KMS-11 (cell line): ENCODE measurements at regions not wholly inside any gene's neighbourhood (a gene's known extent, or its start where the extent isn't known, plus 50 kb on each side); places are given as distances from the start of the nearest gene placed in this dataset.

ENCODE experiments used
- H2AFZ ChIP-seq: fragments of 200-600 bp; sonication (generic); 2 replicates; pipeline ENCODE4 v1.6.1; 2016; ENCODE audit warnings: antibody characterized with exemption, mixed run types, low read depth
- H3K27ac ChIP-seq: fragments of 200-600 bp; sonication (generic); 2 replicates; pipeline ENCODE4 v1.6.1; 2016; ENCODE audit warnings: mild to moderate bottlenecking, mixed run types
- H3K27me3 ChIP-seq: fragments of 200-600 bp; sonication (generic); 2 replicates; pipeline ENCODE4 v1.6.1; 2017; ENCODE audit warnings: mild to moderate bottlenecking, low read depth, mixed run types, moderate library complexity; ENCODE audit not compliant: insufficient read depth
- H3K36me3 ChIP-seq: fragments of 200-600 bp; sonication (generic); 2 replicates; pipeline ENCODE4 v1.6.1; 2017; ENCODE audit warnings: mild to moderate bottlenecking, mixed run types; ENCODE audit not compliant: insufficient read depth
- H3K4me1 ChIP-seq: fragments of 200-600 bp; sonication (generic); 2 replicates; pipeline ENCODE4 v1.6.1; 2016; ENCODE audit warnings: mild to moderate bottlenecking, low read depth, mixed run types; ENCODE audit not compliant: poor library complexity, severe bottlenecking
- H3K4me2 ChIP-seq: fragments of 200-600 bp; sonication (generic); 2 replicates; pipeline ENCODE4 v1.7.0; 2016; ENCODE audit warnings: mild to moderate bottlenecking, mixed run types
- H3K4me3 ChIP-seq: fragments of 200-600 bp; sonication (generic); IDR thresholded peaks from 2 replicates; pipeline ENCODE4 v1.6.1; 2017; ENCODE audit warnings: low read depth, low read length, mixed read lengths; ENCODE audit not compliant: insufficient read depth
- H3K79me2 ChIP-seq: fragments of 200-600 bp; sonication (generic); 2 replicates; pipeline ENCODE4 v1.6.1; 2016; ENCODE audit warnings: low read depth, mixed run types; ENCODE audit not compliant: insufficient read depth
- H3K9ac ChIP-seq: fragments of 200-600 bp; sonication (generic); 2 replicates; pipeline ENCODE4 v1.6.1; 2016; ENCODE audit warnings: mild to moderate bottlenecking, mixed run types
- H4K20me1 ChIP-seq: fragments of 200-600 bp; sonication (generic); 2 replicates; pipeline ENCODE4 v1.6.1; 2016; ENCODE audit warnings: mild to moderate bottlenecking, mixed run types; ENCODE audit not compliant: insufficient read depth
- TF ChIP-seq, protein P1 (sequence below): fragments of 200-600 bp; sonication (generic); conservative IDR thresholded peaks from 2 replicates; pipeline ENCODE4 v1.6.1; 2017; ENCODE audit warnings: low read depth, mild to moderate bottlenecking, antibody characterized with exemption, low read length, moderate library complexity, mixed read lengths

DNA sequence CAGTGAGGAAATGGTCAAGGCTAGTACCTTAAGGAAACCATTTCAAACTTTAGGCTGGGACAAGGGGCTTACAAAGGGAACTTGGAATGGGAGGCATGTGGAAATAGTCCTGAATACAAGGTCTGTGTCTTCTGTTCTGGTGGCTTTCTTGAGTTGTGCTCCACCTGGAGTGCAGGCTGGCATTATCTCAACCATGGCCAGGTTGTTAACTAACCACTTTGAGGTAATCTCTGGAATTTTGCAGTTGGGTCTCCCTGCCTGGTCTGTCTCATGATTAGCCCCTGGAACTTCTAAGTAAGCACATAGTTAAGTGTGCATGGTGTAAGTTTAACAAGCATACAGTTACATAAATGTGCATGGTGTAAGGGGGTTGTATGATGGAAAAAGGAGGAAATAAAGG is 77.5 kb downstream of the PCDH18 start:
- H2AFZ ChIP-seq: no peak overlapping the region
- H3K9ac ChIP-seq: no peak overlapping the region
- H3K27me3 ChIP-seq: no peaks in the 10 kb centered on the region
- TF ChIP-seq, protein P1, sequence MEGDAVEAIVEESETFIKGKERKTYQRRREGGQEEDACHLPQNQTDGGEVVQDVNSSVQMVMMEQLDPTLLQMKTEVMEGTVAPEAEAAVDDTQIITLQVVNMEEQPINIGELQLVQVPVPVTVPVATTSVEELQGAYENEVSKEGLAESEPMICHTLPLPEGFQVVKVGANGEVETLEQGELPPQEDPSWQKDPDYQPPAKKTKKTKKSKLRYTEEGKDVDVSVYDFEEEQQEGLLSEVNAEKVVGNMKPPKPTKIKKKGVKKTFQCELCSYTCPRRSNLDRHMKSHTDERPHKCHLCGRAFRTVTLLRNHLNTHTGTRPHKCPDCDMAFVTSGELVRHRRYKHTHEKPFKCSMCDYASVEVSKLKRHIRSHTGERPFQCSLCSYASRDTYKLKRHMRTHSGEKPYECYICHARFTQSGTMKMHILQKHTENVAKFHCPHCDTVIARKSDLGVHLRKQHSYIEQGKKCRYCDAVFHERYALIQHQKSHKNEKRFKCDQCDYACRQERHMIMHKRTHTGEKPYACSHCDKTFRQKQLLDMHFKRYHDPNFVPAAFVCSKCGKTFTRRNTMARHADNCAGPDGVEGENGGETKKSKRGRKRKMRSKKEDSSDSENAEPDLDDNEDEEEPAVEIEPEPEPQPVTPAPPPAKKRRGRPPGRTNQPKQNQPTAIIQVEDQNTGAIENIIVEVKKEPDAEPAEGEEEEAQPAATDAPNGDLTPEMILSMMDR: no peak
- no peak overlapping the region for H3K27ac ChIP-seq
- no peaks in the 10 kb centered on the region for H3K79me2 ChIP-seq
- H3K4me3 ChIP-seq: no peak overlapping the region
- no peaks in the 10 kb centered on the region for H3K36me3 ChIP-seq
- no peaks in the 10 kb centered on the region for H3K4me1 ChIP-seq
- H4K20me1 ChIP-seq: no peaks in the 10 kb centered on the region
- no peak overlapping the region for H3K4me2 ChIP-seq

DNA sequence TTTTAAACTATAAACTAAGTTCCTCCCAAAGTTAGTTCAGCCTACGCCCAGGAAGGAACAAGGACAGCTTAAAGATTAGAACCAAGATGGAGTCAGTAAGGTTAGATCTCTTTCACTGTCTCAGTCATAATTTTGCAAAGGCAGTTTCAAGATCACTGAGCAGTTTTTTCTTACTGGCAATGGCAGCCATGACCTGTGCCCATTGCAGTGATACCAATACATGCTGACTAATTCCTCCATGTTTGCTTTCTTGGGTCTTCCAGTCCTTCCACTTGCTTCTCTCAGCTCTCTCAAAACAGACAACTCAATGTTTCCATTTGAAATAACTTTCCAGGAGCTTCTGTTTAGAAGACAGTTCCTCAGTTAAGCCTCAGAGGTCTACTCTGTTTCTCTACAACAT is 79.5 kb downstream of the PCDH18 start:
- H3K27ac ChIP-seq: no peak overlapping the region
- no peaks in the 10 kb centered on the region for H3K27me3 ChIP-seq
- no peaks in the 10 kb centered on the region for H3K79me2 ChIP-seq
- H3K9ac ChIP-seq: no peak overlapping the region
- no peaks in the 10 kb centered on the region for H4K20me1 ChIP-seq
- no peaks in the 10 kb centered on the region for H3K4me1 ChIP-seq
- no peaks in the 10 kb centered on the region for H3K36me3 ChIP-seq
- H2AFZ ChIP-seq: no peak overlapping the region
- no peak overlapping the region for H3K4me2 ChIP-seq
- H3K4me3 ChIP-seq: no peak overlapping the region
- TF ChIP-seq, protein P1: no peak

DNA sequence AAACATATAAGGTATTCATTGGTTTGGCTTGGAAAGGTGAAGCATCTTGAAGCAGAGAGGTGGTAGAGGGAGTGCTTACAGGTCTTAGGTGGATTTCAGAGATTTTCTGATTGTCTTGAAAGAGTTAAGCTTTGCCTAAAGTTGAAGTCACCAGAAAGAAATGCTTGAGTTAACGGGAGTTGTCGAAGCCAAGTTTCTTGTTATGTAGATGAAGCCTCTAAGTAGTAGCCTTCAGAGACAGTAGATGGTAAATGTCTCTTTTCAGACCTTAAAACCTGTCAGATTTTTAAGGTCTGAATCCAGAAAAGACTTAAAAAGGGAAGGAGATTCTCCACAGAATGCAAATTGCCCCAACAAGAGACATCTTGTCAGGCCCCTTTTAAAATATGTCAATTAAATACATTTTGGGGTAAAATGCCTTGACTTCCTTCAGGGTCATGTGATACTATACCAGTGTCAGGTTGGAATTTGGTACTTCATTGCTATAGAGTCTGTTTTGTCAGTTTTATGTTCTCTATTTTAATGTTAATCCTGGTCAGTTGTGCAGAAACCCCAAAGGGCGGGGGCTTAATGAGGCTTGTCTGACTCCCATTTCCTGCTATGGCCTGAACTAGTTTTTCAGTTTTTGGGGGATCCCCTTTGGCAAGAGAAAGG is 81.0 kb downstream of the PCDH18 start:
- no peak overlapping the region for H3K4me3 ChIP-seq
- no peaks in the 10 kb centered on the region for H3K36me3 ChIP-seq
- H3K27ac ChIP-seq: no peak overlapping the region
- no peak overlapping the region for H3K4me2 ChIP-seq
- TF ChIP-seq, protein P1: no peak
- H3K9ac ChIP-seq: no peak overlapping the region
- no peaks in the 10 kb centered on the region for H4K20me1 ChIP-seq
- no peaks in the 10 kb centered on the region for H3K79me2 ChIP-seq
- H2AFZ ChIP-seq: no peak overlapping the region
- H3K27me3 ChIP-seq: no peaks in the 10 kb centered on the region
- no peaks in the 10 kb centered on the region for H3K4me1 ChIP-seq

DNA sequence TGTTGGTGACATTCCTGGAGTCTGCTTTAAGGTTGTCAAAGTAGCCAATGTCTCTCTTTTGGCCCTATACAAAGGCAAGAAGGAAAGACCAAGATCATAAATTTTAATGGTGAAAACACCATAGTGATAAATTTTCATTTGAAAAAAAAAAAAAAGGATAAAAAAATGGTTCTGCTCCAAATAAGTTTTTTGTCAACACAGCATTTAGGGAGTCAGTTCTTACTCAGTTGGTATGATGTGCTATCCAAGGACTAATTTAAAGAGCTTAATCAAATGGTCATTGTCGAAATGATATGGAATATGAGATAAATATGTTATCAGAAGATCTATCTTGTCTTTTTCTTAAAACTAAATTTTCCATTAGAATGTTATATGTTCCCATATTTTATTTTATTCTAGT is 83.9 kb downstream of the PCDH18 start:
- Histone ChIP-seq H3K4me1 (no peaks in the 10 kb centered on the region), H3K27ac (no peak overlapping the region), H4K20me1 (no peaks in the 10 kb centered on the region), H3K36me3 (no peaks in the 10 kb centered on the region), H3K27me3 (no peaks in the 10 kb centered on the region), H3K4me3 (no peak overlapping the region), H3K79me2 (no peaks in the 10 kb centered on the region), H3K9ac (no peak overlapping the region), H2AFZ (no peak overlapping the region), H3K4me2 (no peak overlapping the region)
- TF ChIP-seq, protein P1: no peak
